Right ventricle myocardium superior (tissue), 1 donor: ENCODE measurements at regions not wholly inside any gene's neighbourhood (a gene's known extent, or its start where the extent isn't known, plus 50 kb on each side); places are given as distances from the start of the nearest gene placed in this dataset.
A peak's percentile ranks its signal among the peaks of the same experiment; 100 is the strongest.

ENCODE experiments used
- ATAC-seq: fragments of 200-7000 bp; cut with Tn5 transposase; one replicate; pipeline ENCODE4 v1.9.1; 2020; ENCODE audit warnings: mild to moderate bottlenecking; ENCODE audit not compliant: poor library complexity
- DNase-seq: peaks from one replicate; pipeline ENCODE4 v3.0.0-alpha.2; 2020
- intact Hi-C: fragments of 100-400 bp; cut with DNase I; formaldehyde crosslinking; loops from one replicate; pipeline ENCODE4 v1.11.2; 2022
- donor health status: DM: no; HTN: yes; CAD: no; lungs with severe emphysema.

DNA sequence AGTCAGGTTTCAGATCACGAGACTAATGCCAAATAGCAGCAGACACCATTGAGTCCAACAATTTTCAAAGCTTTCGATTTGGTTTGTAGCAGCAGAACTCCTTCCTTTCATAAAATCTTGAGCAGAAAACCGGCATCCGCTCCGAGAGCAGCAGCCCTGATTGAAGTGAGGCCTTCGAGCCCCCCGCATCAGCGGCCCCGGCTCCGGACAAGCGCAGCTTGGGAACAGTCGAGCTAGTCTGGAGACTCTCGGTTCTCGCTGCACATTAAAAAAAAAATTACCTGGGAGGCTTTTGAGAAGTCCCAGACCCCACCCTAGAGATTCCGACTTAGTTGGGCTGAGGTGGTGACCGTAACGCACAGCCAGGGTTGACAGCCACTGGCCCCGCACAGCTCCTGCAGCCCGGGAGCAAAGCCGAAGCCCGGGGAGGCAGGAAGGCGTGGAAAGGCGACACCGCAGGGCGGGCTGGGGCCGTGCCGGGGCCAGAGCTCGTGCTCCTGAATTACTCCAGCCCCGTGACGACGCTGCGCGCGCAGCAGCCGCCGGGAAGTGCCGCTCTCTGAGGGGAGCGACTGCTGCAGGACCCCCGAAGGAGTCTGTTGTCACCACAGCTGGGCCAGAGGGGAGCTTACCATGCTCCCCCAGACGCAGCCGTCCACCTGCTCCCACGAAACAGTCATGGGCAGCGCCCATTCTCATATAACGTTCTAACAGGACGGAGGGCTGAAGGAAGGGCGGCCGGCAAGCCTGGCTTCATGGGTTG, 57.8 kb downstream of the SPATA19 start:
- ATAC-seq (peak; percentile 95), DNase-seq (peak; percentile 82)
- intact Hi-C loops, result no loop called here

GRCh38 chr11:133785795-133786340, 59.4 kb downstream of the SPATA19 start:
- intact Hi-C loops, result no loop called here
- DNase-seq (no peak), ATAC-seq (no peak)

DNA sequence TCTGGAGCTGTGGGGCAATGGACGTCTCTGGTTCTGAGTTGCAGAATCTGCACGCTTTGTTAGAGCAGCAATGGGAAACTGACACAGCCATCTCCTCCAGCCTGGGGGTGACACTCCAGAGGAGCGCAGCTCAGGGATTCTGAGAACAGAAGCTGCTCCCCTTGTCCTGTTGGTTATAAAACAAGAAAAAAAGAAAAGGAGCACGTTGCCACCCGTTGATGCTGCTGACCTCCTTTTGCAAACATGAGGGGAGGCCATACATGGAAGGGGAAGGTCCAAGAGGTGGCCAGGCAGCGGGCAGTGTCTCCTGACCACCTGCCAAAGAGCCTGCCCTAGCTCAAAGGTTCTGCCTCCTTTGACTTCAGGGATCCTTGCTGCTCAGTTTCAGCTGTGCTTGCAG, 61.0 kb downstream of the SPATA19 start:
- no peak for ATAC-seq
- intact Hi-C loops, result no loop called here
- no peak for DNase-seq

GRCh38 chr11:133782116-133782725, 63.1 kb downstream of the SPATA19 start:
- intact Hi-C loops, result no loop called here
- DNase-seq (no peak), ATAC-seq (no peak)

DNA sequence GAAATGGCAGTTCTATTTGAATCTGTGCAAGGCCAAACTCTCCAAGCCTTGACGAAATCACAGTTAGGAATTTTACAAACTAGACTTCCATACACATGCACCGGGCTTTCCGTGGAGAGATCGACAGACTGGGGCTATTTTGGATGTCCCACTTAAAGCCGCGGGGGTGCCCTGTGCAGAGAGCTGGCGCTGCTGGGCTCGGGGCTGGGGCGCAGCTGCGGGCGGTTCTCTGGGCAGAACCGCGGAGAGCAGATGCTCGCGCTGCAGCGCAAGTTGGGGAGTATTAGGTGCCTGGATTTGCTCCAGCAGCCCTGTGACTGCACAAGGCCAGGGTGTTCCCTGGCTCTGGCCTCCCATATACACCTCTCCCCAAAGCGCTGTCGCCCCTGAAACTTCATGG, 67.2 kb downstream of the SPATA19 start:
- DNase-seq (no peak), ATAC-seq (peak; percentile 22)
- intact Hi-C loops, result no loop called here

DNA sequence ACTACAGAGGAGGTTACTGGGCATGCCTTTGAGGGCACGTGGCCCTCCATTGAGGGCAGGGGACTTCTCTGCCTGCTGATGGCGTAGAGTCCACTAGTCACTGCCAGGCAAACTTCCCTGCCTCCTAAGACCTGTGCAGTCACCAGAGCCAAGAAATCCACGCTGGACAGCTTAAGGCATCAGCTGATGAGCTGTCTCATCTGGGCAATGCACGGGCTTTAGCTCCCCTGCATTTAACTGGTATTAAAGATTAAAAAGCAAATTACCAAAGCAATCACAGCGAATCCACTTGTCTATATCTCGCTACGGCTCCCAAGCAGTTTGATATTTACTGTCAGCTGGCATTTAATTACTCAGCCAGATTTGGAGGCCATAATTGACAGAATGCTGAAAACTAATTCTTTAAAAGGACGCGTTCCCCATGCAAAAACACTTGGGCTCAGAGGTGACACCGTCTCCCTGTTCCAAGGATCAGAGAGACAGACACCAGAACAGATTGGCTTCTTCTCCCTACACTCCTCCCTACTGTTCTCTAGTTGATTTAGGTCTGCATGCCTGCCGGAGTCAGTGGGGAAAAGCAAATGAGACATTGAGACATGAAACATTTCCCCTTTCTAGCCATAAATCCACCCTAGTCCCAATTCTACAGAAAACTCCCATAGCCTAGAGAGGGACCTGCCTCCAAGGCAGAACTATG, 68.5 kb downstream of the SPATA19 start:
- DNase-seq (no peak), ATAC-seq (no peak)
- intact Hi-C loops, result no loop called here

DNA sequence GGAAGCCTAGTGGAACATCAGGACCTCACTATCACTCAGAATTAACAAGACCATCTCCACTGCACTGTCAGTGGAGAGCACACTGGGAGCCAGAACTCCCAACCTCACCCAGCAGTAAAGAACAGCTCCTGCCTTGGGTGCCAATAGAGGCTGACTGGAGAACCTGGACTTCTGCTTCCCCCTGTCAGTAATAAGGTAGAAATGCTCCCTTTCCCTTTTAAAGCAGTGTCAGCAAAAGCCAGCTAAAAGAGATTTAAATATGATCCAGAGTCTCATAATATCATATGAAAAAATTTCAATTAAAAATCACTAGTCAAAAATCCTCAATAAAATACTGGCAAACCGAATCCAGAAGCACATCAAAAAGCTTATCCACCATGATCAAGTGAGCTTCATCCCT, 82.8 kb downstream of the SPATA19 start:
- DNase-seq (no peak), ATAC-seq (no peak)
- intact Hi-C loops, result no loop called here

- DNase-seq (no peak), ATAC-seq (no peak)
- intact Hi-C loops, result no loop called here
These were observed 92.2 kb downstream of the SPATA19 start for GRCh38 chr11:133753150-133753549.

DNA sequence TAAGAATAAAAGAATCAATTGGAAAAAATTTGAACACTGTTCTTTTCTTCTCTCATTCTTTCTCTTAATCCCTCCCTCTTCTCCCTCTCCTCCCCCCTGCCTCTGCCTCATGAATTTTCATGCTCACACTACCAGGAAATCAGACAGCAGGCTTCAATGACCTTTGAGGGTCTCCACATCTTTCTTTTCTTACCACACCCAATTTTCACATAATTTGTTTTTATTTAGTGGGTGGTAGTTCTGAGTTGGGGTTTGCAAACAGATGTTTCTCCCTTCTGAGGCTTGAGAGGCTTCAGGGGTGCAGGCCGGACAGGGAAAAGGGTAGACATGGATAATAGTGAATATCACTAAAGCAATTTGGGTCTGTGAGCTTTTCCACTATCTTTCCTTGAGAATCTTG, 95.5 kb downstream of the SPATA19 start:
- no peak for DNase-seq
- ATAC-seq, result no peak
- intact Hi-C loops, result no loop called here

DNA sequence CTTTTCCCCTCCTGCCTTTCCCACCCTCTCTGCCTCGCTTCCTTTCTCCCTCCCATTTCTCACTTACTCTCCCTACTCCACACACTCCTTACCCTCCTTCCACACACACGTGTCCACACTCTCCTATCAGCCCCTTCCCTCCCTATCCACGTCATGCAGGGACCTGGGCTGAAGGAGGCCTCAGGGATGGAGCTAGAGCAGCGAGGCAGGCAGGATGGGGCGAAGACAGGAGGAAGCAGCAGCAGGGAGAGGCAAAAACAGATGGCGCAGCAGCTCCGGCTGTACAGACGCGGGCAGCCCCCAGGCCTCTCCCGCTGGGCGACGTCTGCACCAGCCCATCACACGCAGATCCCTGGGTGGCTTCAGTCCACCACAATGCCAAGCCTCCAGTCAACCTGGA, 97.9 kb downstream of the SPATA19 start:
- intact Hi-C loops, result no loop called here
- DNase-seq (no peak), ATAC-seq (no peak)

DNA sequence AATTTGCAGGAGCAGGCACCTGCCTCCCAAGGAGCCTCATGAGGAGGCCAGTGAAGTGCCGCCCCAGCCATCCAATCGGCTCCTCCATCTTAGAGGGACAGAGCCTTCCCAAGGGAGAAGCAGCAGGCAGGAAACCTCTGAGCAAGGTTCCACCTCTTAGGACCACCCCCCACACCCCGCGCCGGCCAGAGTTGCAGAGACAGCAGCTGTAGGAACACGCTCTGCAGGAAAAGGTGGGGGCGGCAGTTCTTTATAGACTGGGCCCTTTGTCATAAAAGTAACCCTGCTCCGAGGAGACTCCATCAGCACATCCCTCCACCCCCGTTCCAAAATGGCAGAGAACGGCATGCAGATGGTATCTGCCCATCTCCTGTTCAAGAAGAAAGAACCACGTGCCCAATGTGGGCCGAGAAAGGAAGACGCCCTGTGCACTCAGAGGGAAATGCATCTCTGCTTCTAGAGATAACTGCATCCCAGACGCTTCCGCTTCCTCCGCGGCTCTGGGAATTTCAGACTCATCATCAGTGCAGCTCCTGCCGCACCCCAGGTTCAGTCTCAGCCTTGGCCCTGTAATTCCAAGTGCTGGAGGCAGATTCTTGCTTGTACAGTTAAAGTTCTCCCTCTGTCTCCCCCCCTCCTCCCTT, 98.5 kb downstream of the SPATA19 start:
- ATAC-seq, result no peak
- intact Hi-C loops, result no loop called here
- DNase-seq, result no peak

DNA sequence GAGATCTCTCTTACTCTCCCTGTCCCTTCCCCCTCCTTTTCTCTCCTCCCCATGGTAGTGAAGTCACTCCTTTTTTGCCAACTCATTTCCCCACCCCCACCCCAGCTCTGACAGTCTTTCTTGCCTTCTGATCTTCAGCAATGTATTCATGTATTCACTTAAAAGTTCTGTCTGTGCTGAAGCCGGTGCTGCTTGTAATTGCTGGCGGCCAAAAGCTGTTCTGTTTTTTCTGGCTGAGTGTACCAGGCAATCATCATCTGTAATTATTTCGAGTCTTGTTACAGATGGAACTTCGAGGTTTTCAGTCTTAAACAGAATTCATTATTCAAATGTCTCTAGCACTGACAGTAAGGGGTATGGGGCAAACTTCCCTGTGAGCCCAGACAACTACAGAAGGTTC, 99.5 kb downstream of the SPATA19 start:
- intact Hi-C loops, result no loop called here
- DNase-seq (no peak), ATAC-seq (no peak)

DNA sequence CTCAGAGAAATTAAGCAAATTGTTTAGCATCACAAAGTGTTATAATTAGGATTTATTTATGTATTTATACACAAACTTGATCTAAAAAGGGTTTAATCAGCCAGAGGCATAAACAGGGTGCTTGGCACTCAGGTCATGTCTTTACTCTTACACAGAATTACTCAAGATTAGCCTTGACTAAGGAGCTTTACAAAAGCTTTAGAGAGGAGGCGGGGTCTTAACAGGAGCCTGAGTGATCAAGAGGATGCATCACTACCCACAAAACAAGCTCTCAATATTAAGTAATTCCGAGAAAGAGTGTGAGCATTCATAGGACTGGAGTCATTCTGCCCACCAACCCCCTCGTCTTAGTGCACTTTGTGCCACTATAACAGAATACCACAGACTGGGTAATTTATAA, 103.0 kb downstream of the SPATA19 start:
- DNase-seq (no peak), ATAC-seq (no peak)
- intact Hi-C loops, result no loop called here

DNA sequence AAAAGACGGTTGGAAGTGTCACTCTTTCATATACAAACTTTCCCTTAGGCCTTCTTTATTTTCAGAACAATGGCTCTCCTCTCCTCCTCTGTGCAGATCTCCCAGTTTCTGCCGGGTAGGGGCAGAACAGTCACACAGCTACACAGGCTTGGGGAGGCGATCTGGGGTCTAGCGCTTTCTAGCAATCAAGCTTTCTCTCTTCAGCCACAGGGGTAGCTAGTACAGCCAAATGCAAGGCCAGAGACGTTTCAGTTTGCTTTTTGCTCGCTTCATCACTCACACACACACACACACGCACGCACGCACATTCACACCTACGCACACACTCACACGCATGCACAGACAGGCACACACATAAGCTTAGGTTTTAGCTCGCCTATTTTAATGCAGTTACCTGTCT, 104.3 kb downstream of the SPATA19 start:
- ATAC-seq, result no peak
- intact Hi-C loops, result no loop called here
- no peak for DNase-seq

DNA sequence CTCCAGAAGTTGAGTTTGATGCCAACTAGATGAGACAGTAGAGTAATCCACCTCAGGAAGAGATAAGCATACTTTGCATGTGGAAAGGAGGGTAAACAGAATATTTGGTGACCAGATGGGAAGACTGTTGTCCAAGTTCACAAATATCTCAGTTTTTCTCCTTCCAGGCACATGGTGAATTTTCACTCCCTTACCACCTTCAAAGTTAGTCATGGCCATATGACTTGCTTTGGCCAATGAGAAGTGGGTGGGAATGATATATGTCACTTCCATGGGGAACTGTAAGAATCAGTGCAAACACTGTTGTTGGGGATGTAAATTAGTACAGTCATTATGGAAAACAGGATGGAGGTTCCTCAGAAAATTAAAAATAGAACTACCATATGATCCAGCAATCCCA, 105.8 kb downstream of the SPATA19 start:
- no peak for DNase-seq
- intact Hi-C loops, result no loop called here
- no peak for ATAC-seq

DNA sequence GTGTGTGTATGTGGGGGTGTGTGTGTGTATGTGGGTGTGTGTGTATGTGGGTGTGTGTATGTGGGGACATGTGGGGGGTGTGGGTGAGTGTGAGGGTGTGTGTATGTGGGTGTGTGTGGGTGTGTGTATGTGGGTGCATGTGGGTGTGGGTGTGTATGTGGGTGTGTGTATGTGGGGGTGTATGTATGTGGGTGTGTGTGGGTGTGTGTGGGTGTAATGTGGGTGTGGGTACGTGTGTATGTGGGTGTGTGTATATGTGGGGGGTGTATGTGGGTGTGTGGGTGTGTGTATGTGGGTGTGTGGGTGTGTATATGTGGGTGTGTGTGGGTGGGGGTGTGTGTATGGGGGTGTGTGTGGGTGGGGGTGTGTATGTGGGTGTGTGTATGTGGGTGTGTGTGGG, 106.7 kb downstream of the SPATA19 start:
- intact Hi-C loops, result no loop called here
- ATAC-seq (no peak), DNase-seq (no peak)

- intact Hi-C loops, result no loop called here
- DNase-seq (no peak), ATAC-seq (no peak)
These were observed 111.7 kb downstream of the SPATA19 start for GRCh38 chr11:133733631-133734030.

DNA sequence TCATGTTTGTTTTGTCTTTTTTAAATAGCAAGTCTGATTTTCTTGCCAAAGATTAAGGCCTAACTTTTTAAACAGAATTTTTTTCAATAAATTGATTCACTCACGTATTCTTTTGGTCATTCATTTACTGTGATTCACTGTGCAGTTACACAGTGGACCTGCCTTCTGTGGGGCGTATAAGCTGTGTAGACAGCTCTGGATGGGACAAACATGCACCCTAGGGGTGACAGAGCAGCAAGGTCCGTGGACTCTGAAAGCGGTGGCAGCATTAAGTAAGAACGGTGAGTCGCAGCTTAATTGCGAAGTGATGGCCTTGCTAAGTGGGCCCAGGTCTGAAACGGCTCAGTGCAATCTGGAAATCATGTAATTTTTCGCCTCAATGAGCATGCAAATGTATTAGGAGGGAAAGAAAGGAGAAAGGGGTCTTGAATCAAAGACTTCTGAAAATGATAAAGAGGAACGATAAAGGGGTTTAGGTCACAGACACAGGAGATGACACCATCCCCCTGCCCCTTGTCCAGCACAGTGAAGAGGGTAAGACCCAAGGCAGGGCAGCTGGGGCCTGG, 113.1 kb downstream of the SPATA19 start:
- no peak for DNase-seq
- no peak for ATAC-seq
- intact Hi-C loops, result no loop called here

DNA sequence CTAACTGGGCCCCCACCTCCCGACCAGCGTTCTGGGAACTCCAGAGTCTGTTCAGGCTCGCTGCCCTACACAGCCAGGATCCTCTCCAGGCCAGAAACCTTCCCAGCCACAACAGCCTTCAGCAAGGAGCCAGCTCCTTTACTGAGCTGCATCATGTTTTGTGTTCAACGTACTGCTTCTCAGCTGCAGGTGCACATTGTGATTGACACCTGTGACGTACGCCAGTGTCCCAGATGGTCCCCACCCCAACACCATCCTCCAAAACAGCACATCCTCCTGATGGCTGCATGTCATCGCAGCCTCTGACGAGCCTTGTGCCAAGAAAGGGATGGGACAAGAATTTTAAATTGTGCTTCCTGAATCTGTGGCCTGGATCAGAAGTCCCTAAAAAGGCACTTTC, 117.5 kb downstream of the SPATA19 start:
- ATAC-seq (no peak), DNase-seq (no peak)
- intact Hi-C loops, result no loop called here
